GM13977 (cell line): ENCODE measurements at regions not wholly inside any gene's neighbourhood (a gene's known extent, or its start where the extent isn't known, plus 50 kb on each side); places are given as distances from the start of the nearest gene placed in this dataset.

Source experiments
- DNase-seq: peaks from one replicate; pipeline ENCODE4 v3.0.0; 2012; ENCODE audit warnings: low spot score
- in situ Hi-C: fragments of 300-500 bp; cut with MboI; formaldehyde crosslinking; loops from one replicate; pipeline ENCODE4 v1.12.0; 2022; ENCODE audit warnings: low sequenced_read_pairs, low pct_unique_long_range_greater_than_20kb, mixed read lengths, inconsistent platforms; ENCODE audit not compliant: unreplicated experiment
- TF ChIP-seq, protein P1 (sequence below): IDR thresholded peaks from 2 replicates; pipeline ENCODE4 v1.5.1; 2012; ENCODE audit warnings: mild to moderate bottlenecking, control low read depth; ENCODE audit not compliant: insufficient read depth; ENCODE audit errors: extremely low read depth, missing control alignments

DNA sequence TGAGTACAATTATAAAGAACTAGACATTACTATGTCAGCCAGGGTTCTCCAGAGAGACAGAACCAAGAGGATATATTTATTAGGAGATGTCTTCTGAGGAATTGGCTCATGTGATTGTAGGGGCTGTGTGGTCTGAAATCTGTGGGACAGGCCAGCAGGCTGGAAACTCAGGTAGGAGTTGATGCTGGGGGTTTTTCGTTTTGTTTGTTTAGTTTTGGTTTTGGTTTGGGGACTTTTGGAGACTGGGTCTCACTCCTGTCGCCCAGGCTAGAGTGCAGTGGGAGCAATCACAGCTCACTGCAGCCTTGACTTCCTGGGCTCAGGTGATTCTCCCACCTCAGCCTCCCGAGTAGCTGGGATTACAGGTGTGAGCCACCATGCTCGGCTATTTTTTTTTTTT, 132.9 kb upstream of the ERRFI1 start:
- TF ChIP-seq, protein P1, sequence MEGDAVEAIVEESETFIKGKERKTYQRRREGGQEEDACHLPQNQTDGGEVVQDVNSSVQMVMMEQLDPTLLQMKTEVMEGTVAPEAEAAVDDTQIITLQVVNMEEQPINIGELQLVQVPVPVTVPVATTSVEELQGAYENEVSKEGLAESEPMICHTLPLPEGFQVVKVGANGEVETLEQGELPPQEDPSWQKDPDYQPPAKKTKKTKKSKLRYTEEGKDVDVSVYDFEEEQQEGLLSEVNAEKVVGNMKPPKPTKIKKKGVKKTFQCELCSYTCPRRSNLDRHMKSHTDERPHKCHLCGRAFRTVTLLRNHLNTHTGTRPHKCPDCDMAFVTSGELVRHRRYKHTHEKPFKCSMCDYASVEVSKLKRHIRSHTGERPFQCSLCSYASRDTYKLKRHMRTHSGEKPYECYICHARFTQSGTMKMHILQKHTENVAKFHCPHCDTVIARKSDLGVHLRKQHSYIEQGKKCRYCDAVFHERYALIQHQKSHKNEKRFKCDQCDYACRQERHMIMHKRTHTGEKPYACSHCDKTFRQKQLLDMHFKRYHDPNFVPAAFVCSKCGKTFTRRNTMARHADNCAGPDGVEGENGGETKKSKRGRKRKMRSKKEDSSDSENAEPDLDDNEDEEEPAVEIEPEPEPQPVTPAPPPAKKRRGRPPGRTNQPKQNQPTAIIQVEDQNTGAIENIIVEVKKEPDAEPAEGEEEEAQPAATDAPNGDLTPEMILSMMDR = no peak
- no peak for DNase-seq
- in situ Hi-C loops = no loop called here

DNA sequence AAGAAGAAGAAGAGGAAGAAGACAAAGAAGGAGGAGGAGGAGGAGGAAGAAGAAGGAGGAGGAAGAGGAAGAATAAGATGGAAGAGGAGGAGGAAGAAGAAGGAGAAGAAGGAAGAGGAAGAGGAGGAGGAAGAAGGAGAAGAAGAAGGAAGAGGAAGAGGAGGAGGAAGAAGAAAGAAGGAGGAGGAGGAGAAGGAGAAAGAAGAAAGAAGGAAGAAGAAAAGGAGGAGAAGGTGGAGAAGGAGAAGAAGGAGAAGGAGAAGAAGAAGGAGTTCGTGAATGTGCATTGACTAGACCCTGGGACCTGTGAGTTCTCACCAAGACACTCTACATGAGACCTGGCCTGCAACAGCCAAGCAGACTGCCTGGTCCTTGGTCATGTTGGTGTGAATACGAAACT, 131.7 kb upstream of the ERRFI1 start:
- TF ChIP-seq, protein P1 = no peak

GRCh38 chr1:8155528-8156186, 129.5 kb upstream of the ERRFI1 start:
- TF ChIP-seq, protein P1 = no peak
- no peak for DNase-seq
- in situ Hi-C loops = no loop called here

More for the DNA sequence above, 131.7 kb upstream of the ERRFI1 start:
- no peak for DNase-seq
- in situ Hi-C loops = no loop called here

DNA sequence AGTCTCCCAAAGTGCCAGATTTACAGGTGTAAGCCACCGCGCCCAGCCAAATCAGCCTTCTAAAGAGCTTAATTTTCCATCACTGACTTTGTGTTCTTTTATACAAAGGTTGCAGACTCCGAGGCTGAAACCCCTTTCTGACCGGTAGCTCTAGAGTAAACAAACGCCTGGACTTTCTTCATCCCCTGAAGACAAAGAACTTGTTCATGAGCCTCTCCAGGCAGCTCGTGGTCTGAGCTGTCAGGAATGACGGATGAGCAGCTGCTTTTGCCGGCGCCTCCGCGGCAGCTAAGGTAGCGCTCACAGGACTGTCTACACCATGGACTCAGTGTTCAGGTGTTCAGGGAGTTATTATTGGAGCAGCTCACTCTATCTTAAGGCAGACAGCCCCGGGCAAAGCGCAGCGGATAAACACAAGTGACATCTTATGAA, 128.5 kb upstream of the ERRFI1 start:
- in situ Hi-C loops = no loop called here
- DNase-seq = no peak
- TF ChIP-seq, protein P1 = no peak

GRCh38 chr1:8153961-8154360, 127.9 kb upstream of the ERRFI1 start:
- TF ChIP-seq, protein P1 = no peak
- in situ Hi-C loops = no loop called here
- no peak for DNase-seq

DNA sequence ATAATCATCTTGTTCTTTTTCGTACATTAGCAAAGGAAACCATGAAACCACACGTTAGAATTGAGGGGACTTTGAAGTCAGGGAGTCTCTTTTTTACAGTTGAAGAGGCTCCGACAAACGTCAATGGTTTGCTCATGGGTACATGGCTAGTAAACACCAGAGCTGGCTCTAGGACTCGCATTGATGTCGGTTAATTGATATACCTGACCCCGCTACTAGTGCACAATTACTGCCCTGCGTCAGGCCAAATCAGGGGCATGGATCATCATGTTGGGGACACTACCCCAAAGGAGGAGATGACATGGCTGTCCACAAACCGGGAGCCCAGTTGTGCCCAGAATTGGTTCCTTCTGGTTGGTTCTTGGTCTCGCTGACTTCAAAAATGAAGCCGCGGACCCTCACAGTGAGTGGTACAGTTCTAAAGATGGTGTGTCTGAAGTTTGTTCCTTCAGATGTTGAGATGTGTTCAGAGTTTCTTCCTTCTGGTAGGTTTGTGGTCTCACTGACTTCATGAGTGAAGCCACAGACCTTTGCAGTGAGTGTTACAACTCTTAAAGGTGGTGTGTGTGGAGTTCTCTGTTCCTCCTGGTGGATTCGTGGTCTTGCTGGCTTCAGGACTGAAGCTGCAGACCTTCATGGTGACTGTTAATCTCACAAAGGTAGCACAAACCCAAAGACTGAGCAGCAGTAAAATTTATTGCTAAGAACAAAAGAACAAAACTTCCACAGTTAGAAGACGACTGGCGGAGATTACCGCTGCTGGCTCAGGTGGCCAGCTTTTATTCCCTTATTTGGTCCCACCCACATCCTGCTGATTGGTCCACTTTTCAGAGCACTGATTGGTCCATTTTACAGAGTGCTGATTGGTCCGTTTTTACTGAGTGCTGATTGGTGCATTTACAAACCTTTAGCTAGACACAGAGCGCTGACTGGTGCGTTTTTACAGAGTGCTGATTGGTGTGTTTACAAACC, 126.9 kb upstream of the ERRFI1 start:
- TF ChIP-seq, protein P1 = no peak
- in situ Hi-C loops = no loop called here
- no peak for DNase-seq
